Occipital lobe (tissue), 1 donor: ENCODE measurements at regions not wholly inside any gene's neighbourhood (a gene's known extent, or its start where the extent isn't known, plus 50 kb on each side); places are given as distances from the start of the nearest gene placed in this dataset.

Experiments used
- DNase-seq: peaks from one replicate; lab custom pipeline; 2025; lab: John Stamatoyannopoulos, UW

- DNase-seq = no peak
These were observed 1088.3 kb upstream of the SORCS1 start for GRCh38 chr10:108252771-108253170.

GRCh38 chr10:108250936-108251620 is 1086.6 kb upstream of the SORCS1 start:
- no peak for DNase-seq

GRCh38 chr10:108249940-108250339 is 1085.4 kb upstream of the SORCS1 start:
- DNase-seq = no peak

GRCh38 chr10:108244443-108245228 is 1080.1 kb upstream of the SORCS1 start:
- no peak for DNase-seq

GRCh38 chr10:108241166-108241565 is 1076.7 kb upstream of the SORCS1 start:
- DNase-seq = no peak

GRCh38 chr10:108238261-108238660 is 1073.8 kb upstream of the SORCS1 start:
- no peak for DNase-seq

- no peak for DNase-seq
These were observed 1066.1 kb upstream of the SORCS1 start for GRCh38 chr10:108230478-108231170.

GRCh38 chr10:108208732-108209131 is 1044.2 kb upstream of the SORCS1 start:
- no peak for DNase-seq

GRCh38 chr10:108208038-108208437 is 1043.5 kb upstream of the SORCS1 start:
- no peak for DNase-seq

- peak; percentile 4 for DNase-seq
These were observed 1040.2 kb upstream of the SORCS1 start for GRCh38 chr10:108204528-108205305.

GRCh38 chr10:108203905-108204527 is 1039.5 kb upstream of the SORCS1 start:
- no peak for DNase-seq

- DNase-seq = no peak
These were observed 1023.0 kb upstream of the SORCS1 start for GRCh38 chr10:108187408-108188012.

- no peak for DNase-seq
These were observed 1019.6 kb upstream of the SORCS1 start for GRCh38 chr10:108184114-108184513.

GRCh38 chr10:108180878-108181277 is 1016.4 kb upstream of the SORCS1 start:
- no peak for DNase-seq

- no peak for DNase-seq
These were observed 1005.3 kb upstream of the SORCS1 start for GRCh38 chr10:108169846-108170245.

GRCh38 chr10:108167766-108168165 is 1003.3 kb upstream of the SORCS1 start:
- DNase-seq = no peak

- DNase-seq = no peak
These were observed 1001.9 kb upstream of the SORCS1 start for GRCh38 chr10:108166401-108166800.

GRCh38 chr10:108147346-108147745 is 982.8 kb upstream of the SORCS1 start:
- DNase-seq = no peak

- no peak for DNase-seq
These were observed 976.6 kb upstream of the SORCS1 start for GRCh38 chr10:108141064-108141463.

- DNase-seq = no peak
These were observed 967.8 kb upstream of the SORCS1 start for GRCh38 chr10:108132303-108132702.

GRCh38 chr10:108130575-108130974 is 966.1 kb upstream of the SORCS1 start:
- DNase-seq = no peak
